B cell (primary cell): ENCODE measurements at regions not wholly inside any gene's neighbourhood (a gene's known extent, or its start where the extent isn't known, plus 50 kb on each side); places are given as distances from the start of the nearest gene placed in this dataset.

Source experiments
- ATAC-seq: fragments of 200-7000 bp; cut with Tn5 transposase; one replicate; pipeline ENCODE4 v1.10.0; 2021; ENCODE audit warnings: low read depth, mild to moderate bottlenecking, moderate number of reproducible peaks, moderate library complexity
- CTCF ChIA-PET: fragments of 350-600 bp; sonication (Branson Sonifier 250); formaldehyde crosslinking; loops from one replicate; lab custom pipeline; 2021; ENCODE audit warnings: antibody characterized with exemption, inconsistent platforms; lab: Charles Lee
- POLR2A ChIA-PET: fragments of 350-600 bp; sonication (Branson Sonifier 250); formaldehyde crosslinking; loops from one replicate; lab custom pipeline; 2021; ENCODE audit warnings: antibody characterized with exemption; lab: Charles Lee
- DNase-seq: peaks from one replicate; pipeline ENCODE4 v3.0.0; 2013
- H2AFZ ChIP-seq: 2 replicates; pipeline ENCODE4 v1.6.1; 2012; ENCODE audit warnings: mild to moderate bottlenecking, low read depth, low read length; ENCODE audit not compliant: insufficient read depth, poor library complexity, severe bottlenecking
- H3K27ac ChIP-seq, 2 donors: 1 replicate in 1 of 2; 2 replicates in 1 of 2; pipeline ENCODE4 v1.5.1; 2012 to 2013; ENCODE audit warnings: low read length in 2 of 2, mild to moderate bottlenecking in 2 of 2, moderate library complexity in 1 of 2
- H3K27me3 ChIP-seq, 4 experiments: fragments of 200-600 bp in 1 of 4; sonication (generic) in 1 of 4; replicated peaks in 1 of 4; 1 replicate in 2 of 4; 2 replicates in 2 of 4; pipeline versions ENCODE4 v1.6.1 to v1.7.0; 2013 to 2016; ENCODE audit warnings: low read length in 3 of 4, mild to moderate bottlenecking in 2 of 4, mixed read lengths in 1 of 4, moderate library complexity in 1 of 4; ENCODE audit not compliant: insufficient read depth in 4 of 4, control insufficient read depth in 3 of 4; ENCODE audit errors: control extremely low read depth in 1 of 4
- H3K36me3 ChIP-seq, 2 experiments: replicated peaks in 1 of 2; 1 replicate in 1 of 2; 2 replicates in 1 of 2; pipeline versions ENCODE4 v1.6.1 to v1.7.1; 2013; ENCODE audit warnings: low read length in 1 of 2; ENCODE audit not compliant: insufficient read depth in 2 of 2, control insufficient read depth in 1 of 2; ENCODE audit errors: control extremely low read depth in 1 of 2, extremely low read depth in 1 of 2
- H3K4me1 ChIP-seq, 2 donors: fragments of 200-600 bp in 1 of 2; sonication (generic) in 1 of 2; 1 replicate in 1 of 2; 2 replicates in 1 of 2; pipeline versions ENCODE4 v1.5.1 to v1.6.1; 2013 to 2017; ENCODE audit warnings: low read length in 2 of 2; ENCODE audit not compliant: control insufficient read depth in 2 of 2, insufficient read depth in 2 of 2
- H3K4me2 ChIP-seq: replicated peaks from 2 replicates; pipeline ENCODE3; 2012; ENCODE audit warnings: mild to moderate bottlenecking, low read depth, low read length; ENCODE audit not compliant: poor library complexity, severe bottlenecking
- H3K4me3 ChIP-seq, 5 experiments: fragments of 200-600 bp in 1 of 5; sonication (generic) in 1 of 5; 1 replicate in 3 of 5; 2 replicates in 2 of 5; pipeline versions ENCODE4 v1.5.1 to v1.7.0; 2011 to 2016; ENCODE audit warnings: low read length in 4 of 5, mild to moderate bottlenecking in 4 of 5, low read depth in 2 of 5, control low read depth in 1 of 5, moderate library complexity in 1 of 5; ENCODE audit not compliant: insufficient read depth in 1 of 5; ENCODE audit errors: control extremely low read depth in 1 of 5, extremely low read depth in 1 of 5
- H3K79me2 ChIP-seq: fragments of 200-600 bp; sonication (generic); one replicate; pipeline ENCODE4 v1.6.0; 2016; ENCODE audit warnings: low read length; ENCODE audit not compliant: control insufficient read depth, insufficient read depth
- H3K9ac ChIP-seq: fragments of 200-600 bp; sonication (generic); 2 replicates; pipeline ENCODE4 v1.6.1; 2017; ENCODE audit warnings: mild to moderate bottlenecking, low read length, moderate library complexity
- H3K9me3 ChIP-seq, 3 donors: one replicate each; pipeline versions ENCODE4 v1.6.1 to v1.7.1; 2013; ENCODE audit warnings: low read length in 2 of 3; ENCODE audit not compliant: control insufficient read depth in 2 of 3, insufficient read depth in 1 of 3; ENCODE audit errors: control extremely low read depth in 1 of 3
- H4K20me1 ChIP-seq: 2 replicates; pipeline ENCODE4 v1.6.0; 2012; ENCODE audit warnings: mild to moderate bottlenecking, low read length; ENCODE audit not compliant: insufficient read depth, control insufficient read depth, poor library complexity, severe bottlenecking
- H3K27ac Mint-ChIP-seq: one replicate; pipeline ENCODE4 v1.8.0; 2021; ENCODE audit warnings: mixed read lengths
- H3K27me3 Mint-ChIP-seq: one replicate; pipeline ENCODE4 v1.8.0; 2021; ENCODE audit warnings: mixed read lengths
- H3K4me1 Mint-ChIP-seq: one replicate; pipeline ENCODE4 v1.8.0; 2021; ENCODE audit warnings: mixed read lengths
- H3K4me3 Mint-ChIP-seq: one replicate; pipeline ENCODE4 v1.8.0; 2021; ENCODE audit warnings: mixed read lengths
- H3K9me3 Mint-ChIP-seq: one replicate; pipeline ENCODE4 v1.8.0; 2022; ENCODE audit warnings: mixed read lengths; ENCODE audit not compliant: insufficient read depth
- EZH2 ChIP-seq: IDR thresholded peaks from 2 replicates; pipeline ENCODE4 v1.6.1; 2012; ENCODE audit warnings: borderline replicate concordance, low read depth, mild to moderate bottlenecking, moderate library complexity, low read length; ENCODE audit not compliant: insufficient read depth, poor library complexity, severe bottlenecking
- WGBS: methylation state at CpG from one replicate; pipeline ENCODE4 v1.1.5; 2013; ENCODE audit warnings: missing lambda C conversion rate; ENCODE audit not compliant: insufficient coverage; 5-methylcytosine and 5-hydroxymethylcytosine counted together
- intact Hi-C: fragments of 100-400 bp; cut with micrococcal nuclease; formaldehyde crosslinking; loops from one replicate; pipeline ENCODE4 v1.10.0; 2022
- TF ChIP-seq, protein P1 (sequence below): fragments of 200-600 bp; IDR thresholded peaks from one replicate; pipeline ENCODE4 v1.8.0; 2022; ENCODE audit warnings: antibody characterized with exemption, mild to moderate bottlenecking

DNA sequence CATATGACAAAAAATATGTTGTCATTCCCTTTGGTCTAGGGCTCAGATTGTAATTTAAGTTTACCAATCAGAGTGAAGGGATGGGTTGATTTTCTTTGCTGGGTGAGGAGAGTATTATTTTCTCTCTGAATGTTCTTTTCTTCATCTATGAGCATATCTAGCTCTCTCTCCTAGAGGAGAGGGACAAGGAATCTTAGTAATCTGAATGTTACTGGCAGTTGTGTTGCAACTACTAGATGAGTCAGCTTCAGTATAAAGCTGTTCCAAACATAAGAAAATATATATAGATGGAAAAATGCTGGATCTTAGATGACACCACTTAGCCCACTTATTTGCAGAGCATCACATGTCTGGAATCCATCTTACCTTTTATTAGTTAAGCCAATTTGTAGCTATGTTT is 259.3 kb downstream of the TUSC1 start:
- ChIA-PET CTCF (no interaction called here), POLR2A (no interaction called here)
- Histone ChIP-seq H3K4me1 (no peaks in the 10 kb centered on the region), H3K79me2 (no peaks in the 10 kb centered on the region), H4K20me1 (no peaks in the 10 kb centered on the region), H3K4me3 (no peak overlapping the region), H3K27me3 (no peaks in the 10 kb centered on the region), H3K9me3 (no peaks in the 10 kb centered on the region), H3K9ac (no peak overlapping the region), H3K27ac (no peak overlapping the region), H3K36me3 (no peaks in the 10 kb centered on the region), H2AFZ (no peak overlapping the region), H3K4me2 (no peak overlapping the region)
- TF ChIP-seq, protein P1, sequence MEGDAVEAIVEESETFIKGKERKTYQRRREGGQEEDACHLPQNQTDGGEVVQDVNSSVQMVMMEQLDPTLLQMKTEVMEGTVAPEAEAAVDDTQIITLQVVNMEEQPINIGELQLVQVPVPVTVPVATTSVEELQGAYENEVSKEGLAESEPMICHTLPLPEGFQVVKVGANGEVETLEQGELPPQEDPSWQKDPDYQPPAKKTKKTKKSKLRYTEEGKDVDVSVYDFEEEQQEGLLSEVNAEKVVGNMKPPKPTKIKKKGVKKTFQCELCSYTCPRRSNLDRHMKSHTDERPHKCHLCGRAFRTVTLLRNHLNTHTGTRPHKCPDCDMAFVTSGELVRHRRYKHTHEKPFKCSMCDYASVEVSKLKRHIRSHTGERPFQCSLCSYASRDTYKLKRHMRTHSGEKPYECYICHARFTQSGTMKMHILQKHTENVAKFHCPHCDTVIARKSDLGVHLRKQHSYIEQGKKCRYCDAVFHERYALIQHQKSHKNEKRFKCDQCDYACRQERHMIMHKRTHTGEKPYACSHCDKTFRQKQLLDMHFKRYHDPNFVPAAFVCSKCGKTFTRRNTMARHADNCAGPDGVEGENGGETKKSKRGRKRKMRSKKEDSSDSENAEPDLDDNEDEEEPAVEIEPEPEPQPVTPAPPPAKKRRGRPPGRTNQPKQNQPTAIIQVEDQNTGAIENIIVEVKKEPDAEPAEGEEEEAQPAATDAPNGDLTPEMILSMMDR: no peak
- TF ChIP-seq EZH2: no peak
- no peak overlapping the region for H3K4me3 Mint-ChIP-seq
- H3K27me3 Mint-ChIP-seq: no peaks in the 10 kb centered on the region
- H3K9me3 Mint-ChIP-seq: peaks cover 12% of the 10 kb centered on the region
- no peak for ATAC-seq
- intact Hi-C loops: no loop called here
- DNase-seq: no peak
- H3K27ac Mint-ChIP-seq: no peak overlapping the region
- H3K4me1 Mint-ChIP-seq: no peaks in the 10 kb centered on the region

DNA sequence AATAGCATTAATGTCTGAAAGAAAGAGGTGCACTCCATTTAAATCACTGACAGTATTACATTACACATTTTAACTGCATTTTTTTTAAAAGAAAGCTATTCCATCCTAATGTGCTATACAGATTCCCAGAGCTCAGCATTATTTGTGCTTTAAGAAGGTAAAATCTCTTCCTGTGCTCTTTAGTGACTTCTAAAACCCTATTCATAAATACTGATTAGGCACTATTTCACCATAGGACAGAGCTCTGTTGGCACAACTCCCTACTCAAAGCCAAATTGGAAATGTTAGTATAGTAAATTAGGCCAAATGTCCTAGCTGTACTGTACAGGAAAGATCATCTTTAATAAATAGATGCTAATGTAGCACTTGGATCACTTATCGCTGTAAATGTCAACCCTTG is 262.5 kb downstream of the TUSC1 start:
- Mint-ChIP-seq H3K27me3 (no peaks in the 10 kb centered on the region), H3K4me1 (no peaks in the 10 kb centered on the region), H3K27ac (no peak overlapping the region), H3K4me3 (no peak overlapping the region), H3K9me3 (peaks cover 10% of the 10 kb centered on the region)
- H3K9ac ChIP-seq: no peak overlapping the region
- H3K4me3 ChIP-seq: no peak overlapping the region
- POLR2A ChIA-PET: no interaction called here
- no peaks in the 10 kb centered on the region for H3K27me3 ChIP-seq
- H4K20me1 ChIP-seq: no peaks in the 10 kb centered on the region
- H3K36me3 ChIP-seq: no peaks in the 10 kb centered on the region
- no peak for ATAC-seq
- no peaks in the 10 kb centered on the region for H3K79me2 ChIP-seq
- WGBS: no CpG with 5 or more reads among the region's 1 CpG
- H3K27ac ChIP-seq: no peak overlapping the region
- H3K9me3 ChIP-seq: no peaks in the 10 kb centered on the region
- CTCF ChIA-PET: no interaction called here
- TF ChIP-seq, protein P1: no peak
- no peak for TF ChIP-seq EZH2
- no peak overlapping the region for H2AFZ ChIP-seq
- no peak for DNase-seq
- intact Hi-C loops: no loop called here
- no peaks in the 10 kb centered on the region for H3K4me1 ChIP-seq
- no peak overlapping the region for H3K4me2 ChIP-seq
